Activated gamma-delta T cell (primary cell): ENCODE measurements at regions not wholly inside any gene's neighbourhood (a gene's known extent, or its start where the extent isn't known, plus 50 kb on each side); places are given as distances from the start of the nearest gene placed in this dataset.

ENCODE experiments used
- DNase-seq: peaks from one replicate; lab custom pipeline; 2025; lab: John Stamatoyannopoulos, UW

- DNase-seq, result no peak
These were observed 1534.6 kb upstream of the MIR17HG start for GRCh38 chr13:89812856-89813255.

- no peak for DNase-seq
These were observed 1531.1 kb upstream of the MIR17HG start for GRCh38 chr13:89816404-89816803.

GRCh38 chr13:89822467-89822866 is 1525.0 kb upstream of the MIR17HG start:
- no peak for DNase-seq

- DNase-seq, result no peak
These were observed 1519.9 kb upstream of the MIR17HG start for GRCh38 chr13:89827552-89827951.

- DNase-seq, result no peak
These were observed 1519.0 kb upstream of the MIR17HG start for GRCh38 chr13:89828506-89828905.

- DNase-seq, result no peak
These were observed 1516.3 kb upstream of the MIR17HG start for GRCh38 chr13:89831157-89831556.

GRCh38 chr13:89832827-89833226 is 1514.7 kb upstream of the MIR17HG start:
- no peak for DNase-seq

- DNase-seq, result no peak
These were observed 1503.9 kb upstream of the MIR17HG start for GRCh38 chr13:89843621-89844020.

- DNase-seq, result no peak
These were observed 1501.6 kb upstream of the MIR17HG start for GRCh38 chr13:89845874-89846273.

GRCh38 chr13:89846926-89847585 is 1500.4 kb upstream of the MIR17HG start:
- DNase-seq, result no peak

GRCh38 chr13:89852570-89852969 is 1494.9 kb upstream of the MIR17HG start:
- no peak for DNase-seq

GRCh38 chr13:89856512-89856911 is 1491.0 kb upstream of the MIR17HG start:
- DNase-seq, result no peak

- DNase-seq, result no peak
These were observed 1490.0 kb upstream of the MIR17HG start for GRCh38 chr13:89857502-89857901.

- DNase-seq, result no peak
These were observed 1485.3 kb upstream of the MIR17HG start for GRCh38 chr13:89862011-89862690.

- DNase-seq, result no peak
These were observed 1484.8 kb upstream of the MIR17HG start for GRCh38 chr13:89862691-89863036.

GRCh38 chr13:89865164-89866064 is 1482.1 kb upstream of the MIR17HG start:
- no peak for DNase-seq

GRCh38 chr13:89869312-89869711 is 1478.2 kb upstream of the MIR17HG start:
- no peak for DNase-seq

GRCh38 chr13:89878904-89879303 is 1468.6 kb upstream of the MIR17HG start:
- DNase-seq, result no peak

GRCh38 chr13:89880201-89880600 is 1467.3 kb upstream of the MIR17HG start:
- DNase-seq, result no peak

GRCh38 chr13:89883893-89884448 is 1463.5 kb upstream of the MIR17HG start:
- DNase-seq, result peak; percentile 10

- DNase-seq, result no peak
These were observed 1456.7 kb upstream of the MIR17HG start for GRCh38 chr13:89890806-89891205.

GRCh38 chr13:89891416-89891815 is 1456.1 kb upstream of the MIR17HG start:
- DNase-seq, result no peak
